ENCODE measurements at regions not wholly inside any gene's neighbourhood (a gene's known extent, or its start where the extent isn't known, plus 50 kb on each side); places are given as distances from the start of the nearest gene placed in this dataset.
"Not testable (repeated sequence)": the region's sequence is repeated elsewhere in the genome, so short reads cannot be mapped to it uniquely, and the experiment has no call there.

DNA sequence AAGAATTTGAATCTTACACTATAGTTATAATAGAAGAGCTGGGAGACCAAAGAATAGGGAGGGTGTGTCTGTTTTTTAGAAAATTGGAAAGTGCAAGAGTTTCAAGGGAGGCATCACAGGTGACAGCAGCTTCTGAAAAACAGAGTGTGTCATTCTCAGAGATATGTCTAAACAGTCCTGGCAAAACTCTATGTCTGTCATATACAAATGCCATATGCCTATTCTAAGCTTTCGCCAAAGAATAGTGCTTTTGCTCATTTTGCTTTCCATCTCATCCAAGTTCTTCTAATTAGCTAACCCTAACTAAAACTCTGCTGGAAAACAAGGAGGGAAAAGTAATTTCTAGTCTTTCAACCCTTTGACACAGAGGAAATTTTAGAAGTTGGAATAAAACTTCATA lies 388.0 kb upstream of the TYRP1 start:
- 69 to 87% methylated on average over 1 of the region's 1 CpG for WGBS, 2 donors
- Histone ChIP-seq H3K9me3 (no peaks in the 10 kb centered on the region), H3K36me3 (ENCODE audit: low read depth, missing control alignments) (no peaks in the 10 kb centered on the region), H3K4me1 (no peaks in the 10 kb centered on the region), H3K27ac (no peak overlapping the region), H3K27me3 (no peaks in the 10 kb centered on the region), H3K4me3 (no peak overlapping the region)
- intact Hi-C loops (cut with DNase I; ENCODE audit: low total_unique reads), result no loop called here
- no peak for DNase-seq
- TF ChIP-seq CTCF (IDR thresholded peaks at IDR 0.05), result no peak
- no peak for TF ChIP-seq POLR2A (IDR thresholded peaks at IDR 0.05)

DNA sequence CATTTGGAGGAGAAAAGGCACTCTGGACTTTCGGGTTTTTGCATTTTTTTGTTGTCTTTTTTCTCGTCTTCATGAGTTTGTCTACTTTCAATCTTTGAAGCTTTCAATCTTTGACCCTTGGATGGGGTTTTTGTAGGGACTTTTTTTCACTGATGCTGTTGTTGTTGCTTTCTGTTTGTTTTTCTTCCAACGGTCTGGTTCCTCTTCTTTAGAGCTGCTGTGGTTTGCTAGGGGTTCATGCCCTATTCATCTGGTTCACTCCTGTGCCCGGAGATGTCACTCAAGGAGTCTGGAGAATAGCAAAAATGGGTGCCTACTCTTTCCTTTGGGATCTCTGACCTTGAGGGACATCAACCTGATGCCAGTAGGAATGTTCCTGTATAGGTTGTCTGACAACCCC lies 378.6 kb upstream of the TYRP1 start:
- intact Hi-C loops (cut with DNase I; ENCODE audit: low total_unique reads), result no loop called here
- no peaks in the 10 kb centered on the region for H3K27me3 ChIP-seq
- no peak overlapping the region for H3K4me3 ChIP-seq
- TF ChIP-seq POLR2A (IDR thresholded peaks at IDR 0.05) (no peak), CTCF (IDR thresholded peaks at IDR 0.05) (no peak)
- DNase-seq, result no peak
- H3K4me1 ChIP-seq, result no peaks in the 10 kb centered on the region
- H3K27ac ChIP-seq, result no peak overlapping the region
- H3K9me3 ChIP-seq, result no peaks in the 10 kb centered on the region
- no peaks in the 10 kb centered on the region for H3K36me3 ChIP-seq (ENCODE audit: low read depth, missing control alignments)
- 80 to 86% methylated on average over 4 of the region's 4 CpGs for WGBS, 2 donors

DNA sequence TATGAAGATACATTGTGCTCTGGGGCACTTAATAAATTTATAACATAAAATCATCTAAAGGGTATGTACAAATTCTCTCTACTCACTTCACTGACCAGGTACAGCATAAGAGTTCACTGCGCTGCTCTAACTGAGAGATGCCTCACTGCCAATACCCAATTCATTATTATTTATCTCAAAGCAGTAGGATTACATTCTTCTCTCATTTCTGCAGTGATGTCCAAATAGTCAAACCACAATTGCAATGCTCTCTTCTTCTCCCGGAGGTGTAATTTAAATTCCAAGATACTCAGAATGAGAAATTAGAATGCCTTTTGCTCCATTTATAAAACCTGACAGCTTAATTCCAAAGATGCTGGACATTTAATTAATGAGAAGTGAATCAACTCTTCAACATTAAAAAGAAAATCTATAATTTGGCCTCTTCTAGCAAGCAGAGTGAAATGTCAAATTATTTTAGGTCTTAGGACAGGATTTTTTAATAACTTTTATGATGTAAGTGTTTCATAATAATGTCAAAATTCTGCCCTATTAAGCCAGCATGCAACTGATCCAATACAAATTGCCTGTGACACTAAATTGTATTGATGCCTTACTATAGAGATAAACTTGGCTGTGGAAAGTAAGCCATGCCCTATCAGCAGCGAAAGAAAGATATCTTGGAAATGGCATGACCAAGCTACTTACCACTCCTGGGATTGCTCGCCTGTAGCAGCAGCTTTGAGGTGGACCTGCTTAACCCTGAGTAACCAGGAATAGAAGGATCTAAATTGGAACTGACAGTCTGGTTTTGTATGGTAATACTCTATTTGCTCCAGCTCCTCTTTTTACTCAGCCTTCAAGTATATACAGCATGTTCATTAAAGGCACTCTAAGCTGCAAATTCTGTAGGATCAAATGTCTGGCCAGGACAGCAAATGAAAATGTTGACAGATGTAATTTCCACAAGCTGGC lies 374.2 kb upstream of the TYRP1 start:
- no peak for TF ChIP-seq CTCF (IDR thresholded peaks at IDR 0.05)
- no peak for TF ChIP-seq POLR2A (IDR thresholded peaks at IDR 0.05)
- WGBS, 2 donors, result 62 to 67% methylated on average over 4 of the region's 4 CpGs
- H3K36me3 ChIP-seq (ENCODE audit: low read depth, missing control alignments), result no peaks in the 10 kb centered on the region
- no peaks in the 10 kb centered on the region for H3K4me1 ChIP-seq
- H3K27ac ChIP-seq, result no peak overlapping the region
- no peak overlapping the region for H3K4me3 ChIP-seq
- no peak for DNase-seq
- H3K27me3 ChIP-seq, result no peaks in the 10 kb centered on the region
- intact Hi-C loops (cut with DNase I; ENCODE audit: low total_unique reads), result no loop called here
- no peaks in the 10 kb centered on the region for H3K9me3 ChIP-seq

DNA sequence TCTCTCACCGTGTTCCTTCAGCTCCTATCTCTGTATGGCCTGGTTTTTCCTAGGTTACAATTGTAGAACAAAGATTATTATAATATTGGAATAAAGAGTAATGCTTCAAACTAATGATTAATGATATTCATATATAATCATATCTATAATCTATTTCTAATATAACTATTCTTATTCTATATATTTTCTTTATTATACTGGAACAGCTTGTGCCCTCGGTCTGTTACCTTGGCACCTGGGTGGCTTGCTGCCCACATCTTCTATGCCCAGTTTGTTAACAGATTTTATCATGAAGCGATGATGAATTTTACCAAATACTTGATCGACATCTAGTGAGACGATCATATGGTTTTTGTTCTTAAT lies 363.6 kb upstream of the TYRP1 start:
- Histone ChIP-seq H3K9me3 (no peaks in the 10 kb centered on the region), H3K36me3 (ENCODE audit: low read depth, missing control alignments) (no peaks in the 10 kb centered on the region), H3K27me3 (no peaks in the 10 kb centered on the region), H3K4me3 (no peak overlapping the region), H3K27ac (no peak overlapping the region), H3K4me1 (no peaks in the 10 kb centered on the region)
- no peak for TF ChIP-seq CTCF (IDR thresholded peaks at IDR 0.05)
- no peak for TF ChIP-seq POLR2A (IDR thresholded peaks at IDR 0.05)
- WGBS, 2 donors, result 64 to 68% methylated on average over 5 of the region's 5 CpGs
- DNase-seq, result no peak
- intact Hi-C loops (cut with DNase I; ENCODE audit: low total_unique reads), result no loop called here

DNA sequence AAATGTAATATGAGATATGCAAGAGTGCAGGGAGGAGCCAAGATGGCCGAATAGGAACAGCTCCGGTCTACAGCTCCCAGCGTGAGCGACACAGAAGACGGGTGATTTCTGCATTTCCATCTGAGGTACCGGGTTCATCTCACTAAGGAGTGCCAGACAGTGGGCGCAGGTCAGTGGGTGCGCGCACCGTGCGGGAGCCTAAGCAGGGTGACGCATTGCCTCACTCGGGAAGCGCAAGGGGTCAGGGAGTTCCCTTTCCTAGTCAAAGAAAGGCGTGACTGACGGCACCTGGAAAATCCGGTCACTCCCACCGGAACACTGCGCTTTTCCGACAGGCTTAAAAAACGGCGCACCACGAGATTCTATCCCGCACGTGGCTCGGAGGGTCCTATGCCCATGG lies 359.2 kb upstream of the TYRP1 start:
- H3K36me3 ChIP-seq (ENCODE audit: low read depth, missing control alignments); H3K4me3 ChIP-seq; intact Hi-C loops (cut with DNase I; ENCODE audit: low total_unique reads); H3K27me3 ChIP-seq; H3K9me3 ChIP-seq; H3K4me1 ChIP-seq; DNase-seq; H3K27ac ChIP-seq: not testable (repeated sequence)
- 62 to 71% methylated on average over 17 to 26 of the region's 26 CpGs for WGBS, 2 donors
